GM18858 (cell line): ENCODE measurements at regions not wholly inside any gene's neighbourhood (a gene's known extent, or its start where the extent isn't known, plus 50 kb on each side); places are given as distances from the start of the nearest gene placed in this dataset.
"Not testable (repeated sequence)": the region's sequence is repeated elsewhere in the genome, so short reads cannot be mapped to it uniquely, and the experiment has no call there.

ENCODE experiments used
- ATAC-seq: cut with Tn5 transposase; IDR thresholded peaks from one replicate; pipeline ENCODE4 v1.9.1; 2021; ENCODE audit not compliant: unreplicated experiment

GRCh38 chr7:67358738-67359137, 362.1 kb downstream of the TYW1 start:
- not testable (repeated sequence) for ATAC-seq

- no peak for ATAC-seq
Measured at GRCh38 chr7:67359900-67360299, 363.3 kb downstream of the TYW1 start.

GRCh38 chr7:67361150-67361549, 364.5 kb downstream of the TYW1 start:
- ATAC-seq: no peak

GRCh38 chr7:67364441-67365017, 367.9 kb downstream of the TYW1 start:
- no peak for ATAC-seq

GRCh38 chr7:67371429-67372305, 375.0 kb downstream of the TYW1 start:
- peak; percentile 94 for ATAC-seq

GRCh38 chr7:67373389-67373788, 376.8 kb downstream of the TYW1 start:
- not testable (repeated sequence) for ATAC-seq

- no peak for ATAC-seq
Measured at GRCh38 chr7:67375427-67375826, 378.8 kb downstream of the TYW1 start.

GRCh38 chr7:67377939-67378862, 381.6 kb downstream of the TYW1 start:
- ATAC-seq: peak; percentile 87

GRCh38 chr7:67380326-67380725, 383.7 kb downstream of the TYW1 start:
- no peak for ATAC-seq

- ATAC-seq: no peak
Measured at GRCh38 chr7:67380858-67381257, 384.2 kb downstream of the TYW1 start.

- ATAC-seq: no peak
Measured at GRCh38 chr7:67387851-67388250, 391.2 kb downstream of the TYW1 start.

- ATAC-seq: no peak
Measured at GRCh38 chr7:67391168-67391567, 394.5 kb downstream of the TYW1 start.

GRCh38 chr7:67392596-67393438, 396.2 kb downstream of the TYW1 start:
- ATAC-seq: no peak

GRCh38 chr7:67393903-67394302, 397.3 kb downstream of the TYW1 start:
- no peak for ATAC-seq

- ATAC-seq: no peak
Measured at GRCh38 chr7:67398916-67399315, 402.3 kb downstream of the TYW1 start.

- ATAC-seq: no peak
Measured at GRCh38 chr7:67401492-67401891, 404.9 kb downstream of the TYW1 start.

GRCh38 chr7:67402280-67402679, 405.6 kb downstream of the TYW1 start:
- no peak for ATAC-seq

GRCh38 chr7:67406976-67407375, 410.3 kb downstream of the TYW1 start:
- ATAC-seq: no peak

- no peak for ATAC-seq
Measured at GRCh38 chr7:67407392-67408071, 410.9 kb downstream of the TYW1 start.

GRCh38 chr7:67408109-67408508, 411.5 kb downstream of the TYW1 start:
- no peak for ATAC-seq
